ENCODE measurements at regions not wholly inside any gene's neighbourhood (a gene's known extent, or its start where the extent isn't known, plus 50 kb on each side); places are given as distances from the start of the nearest gene placed in this dataset.

DNA sequence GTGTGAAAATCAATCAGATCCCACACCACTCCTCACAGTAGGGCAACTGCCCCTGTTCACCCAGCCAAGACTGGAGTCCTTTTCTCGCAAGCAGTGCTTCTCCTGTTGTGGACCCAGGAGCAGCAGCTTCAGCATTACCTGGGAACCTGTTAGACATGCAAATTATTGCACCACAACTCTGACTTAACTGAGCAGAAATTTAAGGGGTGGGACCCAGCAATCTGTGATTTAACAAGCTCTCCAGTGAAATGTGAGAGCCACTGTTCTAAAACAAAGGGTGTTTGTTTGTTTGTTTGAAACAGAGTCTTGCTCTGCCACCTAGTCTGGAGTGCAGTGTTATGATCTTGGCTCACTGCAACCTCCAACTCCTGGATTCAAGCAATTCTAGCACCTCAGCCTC lies 591.4 kb downstream of the SOX6 start:
- TF ChIP-seq TCF7L2 (IDR thresholded peaks at IDR 0.05; ENCODE audit: borderline replicate concordance, extremely low read depth, insufficient read depth, insufficient read length) = no peak
- no peak for TF ChIP-seq ZNF274 (IDR thresholded peaks at IDR 0.05; ENCODE audit: low read depth, low read length)
- TF ChIP-seq, protein P1, sequence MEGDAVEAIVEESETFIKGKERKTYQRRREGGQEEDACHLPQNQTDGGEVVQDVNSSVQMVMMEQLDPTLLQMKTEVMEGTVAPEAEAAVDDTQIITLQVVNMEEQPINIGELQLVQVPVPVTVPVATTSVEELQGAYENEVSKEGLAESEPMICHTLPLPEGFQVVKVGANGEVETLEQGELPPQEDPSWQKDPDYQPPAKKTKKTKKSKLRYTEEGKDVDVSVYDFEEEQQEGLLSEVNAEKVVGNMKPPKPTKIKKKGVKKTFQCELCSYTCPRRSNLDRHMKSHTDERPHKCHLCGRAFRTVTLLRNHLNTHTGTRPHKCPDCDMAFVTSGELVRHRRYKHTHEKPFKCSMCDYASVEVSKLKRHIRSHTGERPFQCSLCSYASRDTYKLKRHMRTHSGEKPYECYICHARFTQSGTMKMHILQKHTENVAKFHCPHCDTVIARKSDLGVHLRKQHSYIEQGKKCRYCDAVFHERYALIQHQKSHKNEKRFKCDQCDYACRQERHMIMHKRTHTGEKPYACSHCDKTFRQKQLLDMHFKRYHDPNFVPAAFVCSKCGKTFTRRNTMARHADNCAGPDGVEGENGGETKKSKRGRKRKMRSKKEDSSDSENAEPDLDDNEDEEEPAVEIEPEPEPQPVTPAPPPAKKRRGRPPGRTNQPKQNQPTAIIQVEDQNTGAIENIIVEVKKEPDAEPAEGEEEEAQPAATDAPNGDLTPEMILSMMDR (IDR thresholded peaks at IDR 0.05 in 2 of 3, conservative IDR thresholded peaks at IDR 0.05 in 1 of 3; ENCODE audit: borderline replicate concordance in 1 of 3, insufficient read depth in 1 of 3, low read depth in 2 of 3, low read length in 2 of 3) = no peak
- no peak for TF ChIP-seq SIN3A (IDR thresholded peaks at IDR 0.05; ENCODE audit: low read depth)
- no peak for TF ChIP-seq EZH2phosphoT487 (IDR thresholded peaks at IDR 0.05; ENCODE audit: borderline replicate concordance)
- no peak for TF ChIP-seq EZH2 (IDR thresholded peaks at IDR 0.05)
- no peak for TF ChIP-seq POLR2A (IDR thresholded peaks at IDR 0.05; ENCODE audit: borderline replicate concordance, extremely low read depth, insufficient read depth, insufficient read length)
- TF ChIP-seq POLR2AphosphoS5 (IDR thresholded peaks at IDR 0.05; ENCODE audit: low read depth, low read length) = no peak
- TF ChIP-seq, protein P2, sequence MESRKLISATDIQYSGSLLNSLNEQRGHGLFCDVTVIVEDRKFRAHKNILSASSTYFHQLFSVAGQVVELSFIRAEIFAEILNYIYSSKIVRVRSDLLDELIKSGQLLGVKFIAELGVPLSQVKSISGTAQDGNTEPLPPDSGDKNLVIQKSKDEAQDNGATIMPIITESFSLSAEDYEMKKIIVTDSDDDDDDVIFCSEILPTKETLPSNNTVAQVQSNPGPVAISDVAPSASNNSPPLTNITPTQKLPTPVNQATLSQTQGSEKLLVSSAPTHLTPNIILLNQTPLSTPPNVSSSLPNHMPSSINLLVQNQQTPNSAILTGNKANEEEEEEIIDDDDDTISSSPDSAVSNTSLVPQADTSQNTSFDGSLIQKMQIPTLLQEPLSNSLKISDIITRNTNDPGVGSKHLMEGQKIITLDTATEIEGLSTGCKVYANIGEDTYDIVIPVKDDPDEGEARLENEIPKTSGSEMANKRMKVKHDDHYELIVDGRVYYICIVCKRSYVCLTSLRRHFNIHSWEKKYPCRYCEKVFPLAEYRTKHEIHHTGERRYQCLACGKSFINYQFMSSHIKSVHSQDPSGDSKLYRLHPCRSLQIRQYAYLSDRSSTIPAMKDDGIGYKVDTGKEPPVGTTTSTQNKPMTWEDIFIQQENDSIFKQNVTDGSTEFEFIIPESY (IDR thresholded peaks at IDR 0.05; ENCODE audit: extremely low read depth, insufficient replicate concordance, low read length) = no peak
- no peak for TF ChIP-seq FOSL1 (IDR thresholded peaks at IDR 0.05; ENCODE audit: low read depth)
- no peak for TF ChIP-seq JUND (IDR thresholded peaks at IDR 0.05)

Measured in HCT116 (cell line).